Activated naive CD4-positive, alpha-beta T cell treated with anti-CD3 and anti-CD28 coated beads, Interleukin-2, amount 10 ng/mL, durations not matched to agents 7 days and 5 days (primary cell): ENCODE measurements at regions not wholly inside any gene's neighbourhood (a gene's known extent, or its start where the extent isn't known, plus 50 kb on each side); places are given as distances from the start of the nearest gene placed in this dataset.

ENCODE experiments used
- CTCF ChIA-PET: fragments of 350-600 bp; sonication (Branson Sonifier 250); formaldehyde crosslinking; loops from one replicate; lab custom pipeline; 2021; ENCODE audit warnings: antibody characterized with exemption; lab: Charles Lee
- DNase-seq: peaks from one replicate; pipeline ENCODE4 v3.0.0-alpha.2; 2020
- H3K27ac Mint-ChIP-seq: one replicate; pipeline ENCODE4 v1.8.0; 2021; ENCODE audit warnings: mild to moderate bottlenecking, moderate library complexity, mixed read lengths
- H3K27me3 Mint-ChIP-seq: one replicate; pipeline ENCODE4 v1.8.0; 2021; ENCODE audit warnings: mild to moderate bottlenecking, mixed read lengths
- H3K36me3 Mint-ChIP-seq: one replicate; pipeline ENCODE4 v1.8.0; 2021; ENCODE audit warnings: mixed read lengths
- H3K4me1 Mint-ChIP-seq: one replicate; pipeline ENCODE4 v1.8.0; 2021; ENCODE audit warnings: mixed read lengths
- H3K4me3 Mint-ChIP-seq: one replicate; pipeline ENCODE4 v1.8.0; 2021; ENCODE audit warnings: mild to moderate bottlenecking, moderate library complexity, mixed read lengths
- H3K9me3 Mint-ChIP-seq: one replicate; pipeline ENCODE4 v1.8.0; 2021; ENCODE audit warnings: mixed read lengths

- CTCF ChIA-PET: no interaction called here
- Mint-ChIP-seq H3K27me3 (no peaks in the 10 kb centered on the region), H3K9me3 (peaks cover 11% of the 10 kb centered on the region), H3K4me1 (no peaks in the 10 kb centered on the region), H3K36me3 (no peaks in the 10 kb centered on the region), H3K4me3 (no peak overlapping the region), H3K27ac (no peak overlapping the region)
- DNase-seq: no peak
These were observed 240.4 kb upstream of the PPP2R2D start for GRCh38 chr10:131660427-131660826.

- H3K9me3 Mint-ChIP-seq: peaks cover 2% of the 10 kb centered on the region
- DNase-seq: no peak
- H3K36me3 Mint-ChIP-seq: no peaks in the 10 kb centered on the region
- no peak overlapping the region for H3K27ac Mint-ChIP-seq
- CTCF ChIA-PET: no interaction called here
- no peaks in the 10 kb centered on the region for H3K27me3 Mint-ChIP-seq
- H3K4me3 Mint-ChIP-seq: no peak overlapping the region
- H3K4me1 Mint-ChIP-seq: no peaks in the 10 kb centered on the region
These were observed 238.0 kb upstream of the PPP2R2D start for GRCh38 chr10:131662851-131663250.

GRCh38 chr10:131663351-131663750, 237.5 kb upstream of the PPP2R2D start:
- H3K27me3 Mint-ChIP-seq: no peaks in the 10 kb centered on the region
- no peaks in the 10 kb centered on the region for H3K4me1 Mint-ChIP-seq
- H3K4me3 Mint-ChIP-seq: no peak overlapping the region
- no peak overlapping the region for H3K27ac Mint-ChIP-seq
- H3K9me3 Mint-ChIP-seq: peaks cover 2% of the 10 kb centered on the region
- CTCF ChIA-PET: no interaction called here
- no peaks in the 10 kb centered on the region for H3K36me3 Mint-ChIP-seq
- no peak for DNase-seq

- CTCF ChIA-PET: no interaction called here
- Mint-ChIP-seq H3K36me3 (no peaks in the 10 kb centered on the region), H3K4me1 (no peaks in the 10 kb centered on the region), H3K9me3 (peaks cover 7% of the 10 kb centered on the region), H3K27me3 (no peaks in the 10 kb centered on the region), H3K4me3 (no peak overlapping the region), H3K27ac (no peak overlapping the region)
- DNase-seq: no peak
These were observed 234.7 kb upstream of the PPP2R2D start for GRCh38 chr10:131666091-131666490.

DNA sequence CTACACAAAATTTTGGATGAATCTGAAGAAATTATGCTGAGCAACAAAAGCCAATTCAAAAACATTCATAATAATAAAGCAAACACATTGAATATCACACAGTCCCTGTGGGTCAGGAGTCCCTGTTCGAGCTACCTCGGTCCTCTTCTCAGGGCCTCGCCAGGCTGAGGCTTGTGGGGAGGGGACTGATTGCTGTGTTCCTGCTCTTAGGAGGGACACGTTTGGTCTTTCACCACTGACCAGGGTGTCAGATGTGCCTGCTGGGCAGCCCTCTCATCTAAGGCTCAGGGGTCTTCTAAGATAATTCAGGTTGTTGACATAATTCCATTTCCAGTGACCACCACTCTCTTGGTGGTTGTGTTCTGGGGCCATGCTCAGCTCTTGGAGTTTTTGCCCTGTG, 233.8 kb upstream of the PPP2R2D start:
- Mint-ChIP-seq H3K4me3 (no peak overlapping the region), H3K27me3 (no peaks in the 10 kb centered on the region), H3K27ac (no peak overlapping the region), H3K9me3 (peaks cover 9% of the 10 kb centered on the region), H3K4me1 (no peaks in the 10 kb centered on the region), H3K36me3 (no peaks in the 10 kb centered on the region)
- CTCF ChIA-PET: no interaction called here
- no peak for DNase-seq

GRCh38 chr10:131667561-131667960, 233.2 kb upstream of the PPP2R2D start:
- Mint-ChIP-seq H3K4me3 (no peak overlapping the region), H3K27ac (no peak overlapping the region), H3K36me3 (no peaks in the 10 kb centered on the region), H3K4me1 (no peaks in the 10 kb centered on the region), H3K9me3 (peaks cover 9% of the 10 kb centered on the region), H3K27me3 (no peaks in the 10 kb centered on the region)
- DNase-seq: no peak
- CTCF ChIA-PET: no interaction called here

GRCh38 chr10:131668903-131669302, 231.9 kb upstream of the PPP2R2D start:
- DNase-seq: no peak
- Mint-ChIP-seq H3K4me1 (no peaks in the 10 kb centered on the region), H3K36me3 (no peaks in the 10 kb centered on the region), H3K4me3 (no peak overlapping the region), H3K9me3 (peaks cover 12% of the 10 kb centered on the region), H3K27me3 (no peaks in the 10 kb centered on the region), H3K27ac (no peak overlapping the region)
- CTCF ChIA-PET: no interaction called here

DNA sequence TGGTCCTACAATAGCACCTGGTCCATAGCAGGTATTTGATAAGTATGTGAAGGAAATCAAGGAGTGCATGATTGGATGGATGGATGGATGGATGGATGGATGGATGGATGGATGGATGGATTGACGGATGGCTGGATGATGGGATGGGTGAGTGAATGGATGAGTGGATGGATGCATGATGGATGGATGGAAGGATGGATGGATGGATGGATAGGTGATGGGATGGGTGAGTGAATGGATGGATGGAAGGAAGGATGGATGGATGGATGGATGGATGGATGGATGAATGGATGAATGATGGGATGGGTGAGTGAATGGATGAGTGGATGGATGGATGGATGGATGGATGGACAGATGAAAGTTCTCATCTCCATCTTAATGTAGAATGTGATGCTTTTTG, 231.0 kb upstream of the PPP2R2D start:
- Mint-ChIP-seq H3K9me3 (peaks cover 12% of the 10 kb centered on the region), H3K36me3 (no peaks in the 10 kb centered on the region), H3K4me1 (no peaks in the 10 kb centered on the region), H3K27ac (no peak overlapping the region), H3K4me3 (no peak overlapping the region), H3K27me3 (no peaks in the 10 kb centered on the region)
- DNase-seq: no peak
- CTCF ChIA-PET: no interaction called here

- Mint-ChIP-seq H3K27me3 (no peaks in the 10 kb centered on the region), H3K27ac (no peak overlapping the region)
These were observed 230.5 kb upstream of the PPP2R2D start for GRCh38 chr10:131670341-131670740.

DNA sequence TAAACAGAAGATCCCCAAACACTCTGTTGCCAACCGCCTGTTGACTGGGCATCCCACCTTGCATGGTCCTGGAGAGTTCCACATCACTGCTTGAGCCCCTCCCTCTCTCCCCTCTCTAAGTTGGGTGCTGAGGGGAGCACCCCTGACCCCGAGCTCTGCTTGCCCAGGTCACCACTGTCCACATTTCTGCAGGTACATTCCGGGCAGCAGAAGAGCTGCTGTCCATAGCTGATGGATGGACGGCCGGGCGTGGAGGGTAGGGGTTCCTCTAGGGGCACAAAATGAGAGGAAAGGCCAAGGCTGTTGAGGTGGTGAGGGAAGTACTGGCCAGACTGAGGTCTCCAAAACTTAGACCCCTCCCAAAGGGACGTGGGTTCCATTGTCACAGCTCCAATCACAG, 227.4 kb upstream of the PPP2R2D start:
- H3K27ac Mint-ChIP-seq: no peak overlapping the region
- no peaks in the 10 kb centered on the region for H3K4me1 Mint-ChIP-seq
- H3K27me3 Mint-ChIP-seq: no peaks in the 10 kb centered on the region
- peaks cover 14% of the 10 kb centered on the region for H3K9me3 Mint-ChIP-seq
- H3K4me3 Mint-ChIP-seq: no peak overlapping the region
- CTCF ChIA-PET: no interaction called here
- no peak for DNase-seq
- H3K36me3 Mint-ChIP-seq: no peaks in the 10 kb centered on the region

More at GRCh38 chr10:131670341-131670740, 230.5 kb upstream of the PPP2R2D start:
- CTCF ChIA-PET: no interaction called here
- no peaks in the 10 kb centered on the region for H3K4me1 Mint-ChIP-seq
- H3K9me3 Mint-ChIP-seq: peaks cover 12% of the 10 kb centered on the region
- no peaks in the 10 kb centered on the region for H3K36me3 Mint-ChIP-seq
- no peak overlapping the region for H3K4me3 Mint-ChIP-seq
- no peak for DNase-seq

DNA sequence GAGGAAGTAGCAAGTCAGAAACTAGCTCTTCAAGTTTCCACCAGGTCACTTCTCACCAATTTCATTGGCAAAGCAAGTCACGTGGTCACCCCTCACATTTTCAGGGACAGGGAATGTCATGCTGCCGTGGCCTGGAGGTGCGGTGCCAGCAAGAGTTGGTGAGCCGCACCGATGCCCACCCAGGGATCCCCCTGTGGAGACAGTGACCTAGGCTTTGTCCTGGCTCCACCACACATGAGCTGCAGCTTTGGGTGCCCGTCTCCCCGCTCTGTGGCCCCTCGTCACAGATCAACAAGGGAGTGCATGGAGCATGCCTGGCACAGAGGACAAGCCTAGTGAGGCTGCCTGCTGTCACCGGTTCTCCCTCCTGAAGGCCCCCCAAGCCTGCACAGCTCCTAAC, 226.7 kb upstream of the PPP2R2D start:
- CTCF ChIA-PET: no interaction called here
- no peaks in the 10 kb centered on the region for H3K4me1 Mint-ChIP-seq
- no peak overlapping the region for H3K4me3 Mint-ChIP-seq
- no peak for DNase-seq
- peaks cover 14% of the 10 kb centered on the region for H3K9me3 Mint-ChIP-seq
- no peaks in the 10 kb centered on the region for H3K27me3 Mint-ChIP-seq
- H3K36me3 Mint-ChIP-seq: no peaks in the 10 kb centered on the region
- no peak overlapping the region for H3K27ac Mint-ChIP-seq

DNA sequence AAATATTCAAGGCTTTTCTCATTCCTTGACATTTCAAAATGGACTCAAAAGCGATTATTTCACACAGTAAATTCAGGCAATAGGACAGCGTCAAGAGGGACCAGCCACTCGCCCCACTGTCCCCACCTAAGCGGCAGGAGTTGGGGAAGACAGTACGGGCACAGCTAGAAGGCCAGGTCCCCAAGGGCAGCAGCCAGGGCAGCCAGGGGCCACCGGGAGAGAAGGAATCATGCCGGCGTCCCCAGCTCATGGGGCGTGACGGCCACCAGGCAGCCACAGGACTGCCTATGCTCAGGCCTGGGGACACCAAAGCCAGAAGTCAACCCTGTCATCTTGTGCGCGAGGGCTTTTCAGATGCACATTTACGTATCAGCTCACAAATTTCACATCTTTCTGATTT, 225.7 kb upstream of the PPP2R2D start:
- no peaks in the 10 kb centered on the region for H3K36me3 Mint-ChIP-seq
- no peak overlapping the region for H3K27ac Mint-ChIP-seq
- CTCF ChIA-PET: no interaction called here
- H3K4me3 Mint-ChIP-seq: no peak overlapping the region
- no peaks in the 10 kb centered on the region for H3K4me1 Mint-ChIP-seq
- H3K27me3 Mint-ChIP-seq: no peaks in the 10 kb centered on the region
- no peak for DNase-seq
- H3K9me3 Mint-ChIP-seq: peaks cover 10% of the 10 kb centered on the region

GRCh38 chr10:131676046-131676799, 224.6 kb upstream of the PPP2R2D start:
- no peaks in the 10 kb centered on the region for H3K27me3 Mint-ChIP-seq
- no peak overlapping the region for H3K27ac Mint-ChIP-seq
- no peak for DNase-seq
- CTCF ChIA-PET: no interaction called here
- no peaks in the 10 kb centered on the region for H3K36me3 Mint-ChIP-seq
- no peaks in the 10 kb centered on the region for H3K4me1 Mint-ChIP-seq
- peaks cover 6% of the 10 kb centered on the region for H3K9me3 Mint-ChIP-seq
- no peak overlapping the region for H3K4me3 Mint-ChIP-seq

DNA sequence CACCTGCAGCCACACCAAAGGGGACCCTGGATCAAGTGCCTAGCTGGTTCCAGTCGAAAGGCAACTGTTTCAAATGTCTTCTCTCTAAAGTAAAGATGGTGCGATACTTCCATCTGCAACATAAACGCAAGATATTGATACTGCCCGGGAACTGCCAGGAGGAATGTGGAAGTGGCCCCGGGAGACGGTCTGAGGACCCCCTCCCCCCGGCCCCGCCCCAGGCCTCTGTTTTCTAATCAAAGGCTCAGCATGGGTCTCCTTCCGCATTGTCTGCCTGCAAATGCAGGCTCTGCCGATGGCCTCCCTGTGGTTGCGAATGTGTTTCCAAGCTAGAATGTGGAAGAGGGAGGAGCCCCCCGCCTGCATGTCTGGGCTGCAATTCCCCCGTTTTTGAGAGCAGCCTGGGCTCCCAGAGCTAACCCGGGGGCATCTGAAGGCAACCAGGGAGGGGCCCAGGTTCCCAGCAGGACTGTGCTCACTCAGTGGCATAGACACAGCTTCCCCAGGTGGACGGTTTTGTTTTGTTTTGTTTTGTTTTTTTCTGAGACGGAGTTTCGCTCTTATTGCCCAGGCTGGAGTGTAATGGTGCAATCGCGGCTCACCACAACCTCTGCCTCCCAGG, 223.9 kb upstream of the PPP2R2D start:
- no peaks in the 10 kb centered on the region for H3K27me3 Mint-ChIP-seq

DNA sequence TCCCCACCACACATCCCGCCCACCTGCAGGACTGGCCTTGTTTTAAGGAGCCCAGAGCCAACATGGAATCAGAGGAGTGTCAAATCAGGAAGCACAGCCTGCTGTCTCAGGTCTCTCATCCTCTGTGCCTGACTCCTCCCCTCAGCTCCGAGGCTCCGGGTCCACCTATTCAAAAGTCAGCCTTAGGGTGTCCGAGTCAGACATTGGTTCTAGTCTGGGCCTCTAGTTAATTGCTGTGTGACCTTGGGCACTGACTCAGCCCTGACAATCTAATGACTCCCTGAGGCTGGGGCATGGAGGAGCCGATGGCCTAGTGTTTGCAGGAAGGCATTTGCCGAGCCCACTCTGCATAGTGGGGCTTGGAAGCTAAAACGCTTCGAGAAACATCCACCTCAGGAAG, 223.1 kb upstream of the PPP2R2D start:
- Mint-ChIP-seq H3K4me1 (no peaks in the 10 kb centered on the region), H3K27ac (no peak overlapping the region), H3K27me3 (no peaks in the 10 kb centered on the region), H3K9me3 (peaks cover 6% of the 10 kb centered on the region), H3K36me3 (no peaks in the 10 kb centered on the region), H3K4me3 (no peak overlapping the region)
- DNase-seq: no peak
- CTCF ChIA-PET: no interaction called here

More for the DNA sequence above, 223.9 kb upstream of the PPP2R2D start:
- no peak overlapping the region for H3K27ac Mint-ChIP-seq
- no peaks in the 10 kb centered on the region for H3K4me1 Mint-ChIP-seq
- DNase-seq: no peak
- peaks cover 6% of the 10 kb centered on the region for H3K9me3 Mint-ChIP-seq
- CTCF ChIA-PET: no interaction called here
- H3K4me3 Mint-ChIP-seq: no peak overlapping the region
- H3K36me3 Mint-ChIP-seq: no peaks in the 10 kb centered on the region
